HCT116 (cell line): ENCODE measurements at regions not wholly inside any gene's neighbourhood (a gene's known extent, or its start where the extent isn't known, plus 50 kb on each side); places are given as distances from the start of the nearest gene placed in this dataset.

ENCODE experiments used
- ATAC-seq: fragments of 200-7000 bp; cut with Tn5 transposase; 2 replicates; pipeline ENCODE4 v1.9.1; 2020; ENCODE audit warnings: mild to moderate bottlenecking, moderate library complexity
- BruUV-seq: library from RNA; stranded (reverse); fragments of 400-500 nt; replicated peaks from 2 replicates; lab custom pipeline; 2021; lab: Mats Ljungman, UMichigan
- CTCF ChIA-PET: fragments of 300-600 bp; sonication (Branson Sonifier 250); formaldehyde crosslinking; loops from one replicate; lab custom pipeline; 2021; ENCODE audit warnings: antibody characterized with exemption; lab: Charles Lee
- POLR2A ChIA-PET: fragments of 300-600, 350-600 bp; sonication (Branson Sonifier 250); formaldehyde crosslinking; loops from one replicate; lab custom pipeline; 2021; ENCODE audit warnings: antibody characterized with exemption; lab: Charles Lee
- RAD21 ChIA-PET, 2 experiments: fragments of 300-600 bp; sonication (Branson Sonifier 250); formaldehyde crosslinking; loops; one replicate each; lab custom pipeline; 2023; ENCODE audit warnings: low total read pairs in 2 of 2; ENCODE audit not compliant: uncharacterized antibody in 2 of 2, unreplicated experiment in 2 of 2, low non-redundant PET in 1 of 2; lab: Charles Lee
- DNase-seq: peaks from one replicate; pipeline ENCODE4 v3.0.0-alpha.2; 2010; ENCODE audit warnings: low read depth, low spot score
- H2AFZ ChIP-seq: fragments of 200-600 bp; shearing (Covaris generic), sonication (generic); 2 replicates; pipeline ENCODE4 v1.6.1; 2017; ENCODE audit warnings: low read depth, mixed run types, mixed read lengths, antibody characterized with exemption, low read length; ENCODE audit not compliant: poor library complexity, severe bottlenecking
- H3K27ac ChIP-seq: 2 replicates; pipeline ENCODE4 v1.5.1; 2012; ENCODE audit warnings: low read depth, low read length
- H3K27me3 ChIP-seq: fragments of 200-600 bp; sonication (generic); 2 replicates; pipeline ENCODE4 v1.6.1; 2016; ENCODE audit warnings: mixed run types, low read length, mixed read lengths; ENCODE audit not compliant: insufficient read depth
- H3K36me3 ChIP-seq, 2 experiments: fragments of 200-500 bp in 1 of 2; fragments of 200-600 bp in 1 of 2; sonication (Bioruptor generic) in 1 of 2; sonication (generic) in 1 of 2; 2 replicates each; pipeline versions ENCODE4 v1.5.1 to v1.6.1; 2014 to 2016; ENCODE audit warnings: low read length in 2 of 2, inconsistent platforms in 1 of 2, mixed read lengths in 1 of 2, mixed run types in 1 of 2; ENCODE audit not compliant: insufficient read depth in 2 of 2, control insufficient read depth in 1 of 2
- H3K4me1 ChIP-seq, 2 experiments: fragments of 200-600 bp in 1 of 2; sonication (generic) in 1 of 2; 2 replicates each; pipeline versions ENCODE4 v1.5.1 to v1.6.1; 2012 to 2017; ENCODE audit warnings: low read length in 2 of 2, inconsistent platforms in 1 of 2, mild to moderate bottlenecking in 1 of 2, mixed read lengths in 1 of 2, mixed run types in 1 of 2, moderate library complexity in 1 of 2; ENCODE audit not compliant: insufficient read depth in 2 of 2, control insufficient read depth in 1 of 2
- H3K4me2 ChIP-seq: fragments of 200-600 bp; sonication (generic); 2 replicates; pipeline ENCODE4 v1.6.1; 2017; ENCODE audit warnings: mixed run types, low read length, mixed read lengths
- H3K4me3 ChIP-seq, 2 experiments: fragments of 200-600 bp in 1 of 2; sonication (generic) in 1 of 2; replicated peaks in 1 of 2; 2 replicates each; pipeline ENCODE4 v1.5.1; 2011 to 2016; ENCODE audit warnings: low read length in 2 of 2, control low read depth in 1 of 2, low read depth in 1 of 2, mild to moderate bottlenecking in 1 of 2, mixed read lengths in 1 of 2, mixed run types in 1 of 2
- H3K79me2 ChIP-seq: fragments of 200-600 bp; sonication (generic); 2 replicates; pipeline ENCODE4 v1.6.1; 2017; ENCODE audit warnings: mild to moderate bottlenecking, mixed run types, low read length, moderate library complexity, mixed read lengths; ENCODE audit not compliant: insufficient read depth
- H3K9ac ChIP-seq: fragments of 200-600 bp; sonication (generic); 2 replicates; pipeline ENCODE4 v1.6.1; 2016; ENCODE audit warnings: low read length, mixed read lengths
- H3K9me2 ChIP-seq: fragments of 200-600 bp; sonication (generic), shearing (Covaris generic); 2 replicates; pipeline ENCODE4 v1.6.1; 2017; ENCODE audit warnings: mixed run types, mild to moderate bottlenecking, moderate library complexity; ENCODE audit not compliant: insufficient read depth
- H3K9me3 ChIP-seq, 2 experiments: fragments of 200-500 bp in 1 of 2; fragments of 200-600 bp in 1 of 2; sonication (Bioruptor generic) in 1 of 2; sonication (generic) in 1 of 2; 2 replicates each; pipeline ENCODE4 v1.6.1; 2014 to 2017; ENCODE audit warnings: low read length in 2 of 2, mixed read lengths in 2 of 2, inconsistent platforms in 1 of 2, low read depth in 1 of 2, mild to moderate bottlenecking in 1 of 2, mixed run types in 1 of 2, moderate library complexity in 1 of 2; ENCODE audit not compliant: control insufficient read depth in 1 of 2, insufficient read depth in 1 of 2
- H4K20me1 ChIP-seq: fragments of 200-600 bp; sonication (generic), shearing (Covaris generic); 2 replicates; pipeline ENCODE4 v1.6.1; 2017; ENCODE audit warnings: mixed run types, mild to moderate bottlenecking, moderate library complexity; ENCODE audit not compliant: insufficient read depth
- ATF3 ChIP-seq: IDR thresholded peaks from 2 replicates; pipeline ENCODE4 v1.6.1; 2012
- CEBPB ChIP-seq: IDR thresholded peaks from 2 replicates; pipeline ENCODE4 v1.6.1; 2012; ENCODE audit warnings: low read depth
- EZH2 ChIP-seq: fragments of 200-600 bp; sonication (generic); IDR thresholded peaks from 2 replicates; pipeline ENCODE4 v1.6.1; 2017; ENCODE audit warnings: antibody characterized with exemption, mixed run types
- POLR2AphosphoS5 ChIP-seq: IDR thresholded peaks from 2 replicates; pipeline ENCODE4 v1.6.1; 2011; ENCODE audit warnings: mild to moderate bottlenecking, low read depth, low read length, moderate library complexity
- RAD21 ChIP-seq: IDR thresholded peaks from 2 replicates; pipeline ENCODE4 v1.6.1; 2012; ENCODE audit warnings: low read depth, mild to moderate bottlenecking
- REST ChIP-seq: IDR thresholded peaks from 2 replicates; pipeline ENCODE4 v1.6.1; 2012; ENCODE audit warnings: low read depth
- SIN3A ChIP-seq: IDR thresholded peaks from 2 replicates; pipeline ENCODE4 v1.6.1; 2012; ENCODE audit warnings: low read depth
- SRF ChIP-seq: IDR thresholded peaks from 2 replicates; pipeline ENCODE4 v1.6.1; 2012; ENCODE audit warnings: low read depth
- TCF7L2 ChIP-seq: IDR thresholded peaks from 2 replicates; pipeline ENCODE4 v1.7.0; 2011; ENCODE audit warnings: borderline replicate concordance, inconsistent platforms; ENCODE audit not compliant: insufficient read depth, insufficient read length; ENCODE audit errors: extremely low read depth
- YY1 ChIP-seq: IDR thresholded peaks from 2 replicates; pipeline ENCODE4 v1.6.1; 2011; ENCODE audit warnings: low read length, low read depth, moderate library complexity, mild to moderate bottlenecking; ENCODE audit not compliant: insufficient replicate concordance; ENCODE audit errors: extremely low read depth
- ZBTB33 ChIP-seq: IDR thresholded peaks from 2 replicates; pipeline ENCODE4 v1.6.1; 2011; ENCODE audit warnings: mild to moderate bottlenecking, low read length, moderate library complexity; ENCODE audit not compliant: insufficient replicate concordance; ENCODE audit errors: extremely low read depth
- ZNF274 ChIP-seq: fragments of 200-500 bp; sonication (Bioruptor generic); IDR thresholded peaks from 2 replicates; pipeline ENCODE4 v1.6.1; 2014; ENCODE audit warnings: mild to moderate bottlenecking, low read depth, low read length, inconsistent platforms
- intact Hi-C: fragments of 100-400 bp; cut with micrococcal nuclease; formaldehyde crosslinking; loops from 2 replicates; pipeline ENCODE4 v1.10.0; 2022

GRCh38 chr3:160060409-160061027, 71.9 kb downstream of the IL12A start (continued):
- no peak for TF ChIP-seq TCF7L2
- TF ChIP-seq ZBTB33 = no peak
- TF ChIP-seq POLR2AphosphoS5 = no peak
- no peak for TF ChIP-seq ZNF274
- TF ChIP-seq SRF = no peak
- TF ChIP-seq RAD21 = no peak
- no peak for TF ChIP-seq YY1

- ATAC-seq (no peak), DNase-seq (no peak)
- Histone ChIP-seq H4K20me1 (no peaks in the 10 kb centered on the region), H3K9me3 (no peaks in the 10 kb centered on the region)
- no peak for TF ChIP-seq SRF
- no peak for TF ChIP-seq REST
- no peak for TF ChIP-seq ATF3
- no peak for TF ChIP-seq CEBPB
- TF ChIP-seq SIN3A = no peak
- TF ChIP-seq EZH2 = no peak
- TF ChIP-seq, all 23 proteins: peak for 0
- no peak overlapping the region for H3K4me3 ChIP-seq
- H3K27me3 ChIP-seq = no peaks in the 10 kb centered on the region
- ChIA-PET RAD21 (no interaction called here), CTCF (no interaction called here), POLR2A (no interaction called here)
- no peak overlapping the region for H2AFZ ChIP-seq
- no peaks in the 10 kb centered on the region for H3K9me2 ChIP-seq
- H3K36me3 ChIP-seq = no peaks in the 10 kb centered on the region
- no peaks in the 10 kb centered on the region for H3K4me1 ChIP-seq
- no peak overlapping the region for H3K4me2 ChIP-seq
- H3K27ac ChIP-seq = no peak overlapping the region
- H3K79me2 ChIP-seq = no peaks in the 10 kb centered on the region
- no peak overlapping the region for H3K9ac ChIP-seq
- intact Hi-C loops = no loop called here
- BruUV-seq = no TSS peak
Measured at GRCh38 chr3:160061525-160061924, 72.9 kb downstream of the IL12A start.
